ENCODE measurements at regions not wholly inside any gene's neighbourhood (a gene's known extent, or its start where the extent isn't known, plus 50 kb on each side); places are given as distances from the start of the nearest gene placed in this dataset.

GRCh38 chr7:152564656-152565250 lies 111.2 kb downstream of the XRCC2 start:
- DNase-seq (ENCODE audit: low spot score) (no peak), ATAC-seq (no peak)
- Histone ChIP-seq H3F3A (replicated peaks; ENCODE audit: low read depth) (no peaks in the 10 kb centered on the region), H3K27ac (ENCODE audit: low read depth) (no peak overlapping the region), H2AFZ (peak overlapping the region; percentile 96), H3K4me1 (ENCODE audit: insufficient read depth) (no peaks in the 10 kb centered on the region; the same call in 1 of the 2 replicates), H3K36me3 (ENCODE audit: insufficient read depth) (no peaks in the 10 kb centered on the region), H3K9me2 (ENCODE audit: insufficient read depth) (no peaks in the 10 kb centered on the region), H3K4me2 (no peak overlapping the region), H4K20me1 (replicated peaks; ENCODE audit: insufficient read depth) (no peaks in the 10 kb centered on the region), H3K79me2 (replicated peaks; ENCODE audit: insufficient read depth) (no peaks in the 10 kb centered on the region), H3K27me3 (ENCODE audit: insufficient read depth) (no peaks in the 10 kb centered on the region), H3K4me3 (no peak overlapping the region)
- Mint-ChIP-seq H3K4me3 (no peak overlapping the region), H3K4me1 (peaks cover 16% of the 10 kb centered on the region), H3K27me3 (ENCODE audit: insufficient read depth, low read depth, poor library complexity) (peaks cover 5% of the 10 kb centered on the region), H3K9me3 (no peaks in the 10 kb centered on the region), H3K36me3 (ENCODE audit: low read depth) (no peaks in the 10 kb centered on the region), H3K27ac (no peak overlapping the region)
- TF ChIP-seq ZNF331 (CRISPR knock-in tag; IDR thresholded peaks at IDR 0.05; ENCODE audit: low read depth), result no peak
- TF ChIP-seq STAT1 (IDR thresholded peaks at IDR 0.05; ENCODE audit: unreplicated experiment), result no peak
- TF ChIP-seq POLR2AphosphoS5 (IDR thresholded peaks at IDR 0.05; ENCODE audit: low read depth), result no peak

GRCh38 chr7:152556013-152556755 lies 119.8 kb downstream of the XRCC2 start:
- no peak for TF ChIP-seq STAT1 (IDR thresholded peaks at IDR 0.05; ENCODE audit: unreplicated experiment)
- peak; percentile 22 to 41; a peak in 3 of 4 replicates for TF ChIP-seq CTCF (conservative IDR thresholded peaks at IDR 0.05; ENCODE audit: low read depth in 2 of 2)
- H3K79me2 ChIP-seq (replicated peaks; ENCODE audit: insufficient read depth), result no peaks in the 10 kb centered on the region
- H3K4me1 Mint-ChIP-seq, result peaks cover 12% of the 10 kb centered on the region
- H2AFZ ChIP-seq, result peak overlapping the region; percentile 95; the same call in 1 of the 2 replicates
- H3K4me3 Mint-ChIP-seq, result no peak overlapping the region
- no peaks in the 10 kb centered on the region for H3K27me3 Mint-ChIP-seq (ENCODE audit: insufficient read depth, low read depth, poor library complexity)
- H3K4me2 ChIP-seq, result no peak overlapping the region
- peak; percentile 71 for ATAC-seq
- H3K27ac ChIP-seq (ENCODE audit: low read depth), result no peak overlapping the region
- no peaks in the 10 kb centered on the region for H3K9me2 ChIP-seq (ENCODE audit: insufficient read depth)
- H3K36me3 ChIP-seq (ENCODE audit: insufficient read depth), result no peaks in the 10 kb centered on the region
- no peaks in the 10 kb centered on the region for H3K9me3 Mint-ChIP-seq
- no peaks in the 10 kb centered on the region for H3K27me3 ChIP-seq (ENCODE audit: insufficient read depth)
- no peak overlapping the region for H3K27ac Mint-ChIP-seq
- H3K36me3 Mint-ChIP-seq (ENCODE audit: low read depth), result no peaks in the 10 kb centered on the region
- no peaks in the 10 kb centered on the region for H4K20me1 ChIP-seq (replicated peaks; ENCODE audit: insufficient read depth)
- peak; percentile 55 for DNase-seq (ENCODE audit: low spot score)
- no peaks in the 10 kb centered on the region for H3F3A ChIP-seq (replicated peaks; ENCODE audit: low read depth)
- H3K4me3 ChIP-seq, result no peak overlapping the region
- no peaks in the 10 kb centered on the region for H3K4me1 ChIP-seq (ENCODE audit: insufficient read depth)

- Histone ChIP-seq H3K27me3 (ENCODE audit: insufficient read depth) (no peaks in the 10 kb centered on the region), H4K20me1 (replicated peaks; ENCODE audit: insufficient read depth) (no peaks in the 10 kb centered on the region), H3K4me1 (ENCODE audit: insufficient read depth) (no peaks in the 10 kb centered on the region), H2AFZ (peak overlapping the region; percentile 93; the same call in 1 of the 2 replicates), H3K9me2 (ENCODE audit: insufficient read depth) (no peaks in the 10 kb centered on the region), H3K36me3 (ENCODE audit: insufficient read depth) (no peaks in the 10 kb centered on the region), H3K27ac (ENCODE audit: low read depth) (no peak overlapping the region), H3F3A (replicated peaks; ENCODE audit: low read depth) (no peaks in the 10 kb centered on the region), H3K79me2 (replicated peaks; ENCODE audit: insufficient read depth) (no peaks in the 10 kb centered on the region), H3K4me2 (peak overlapping the region; percentile 41), H3K4me3 (peak overlapping the region; percentile 33; the same call in 1 of the 2 replicates)
- DNase-seq (ENCODE audit: low spot score) (peak; percentile 65), ATAC-seq (peak; percentile 80)
- Mint-ChIP-seq H3K27me3 (ENCODE audit: insufficient read depth, low read depth, poor library complexity) (peaks cover 2% of the 10 kb centered on the region), H3K36me3 (ENCODE audit: low read depth) (no peaks in the 10 kb centered on the region), H3K9me3 (no peaks in the 10 kb centered on the region), H3K27ac (peak overlapping the region; percentile 9; the same call in 1 of the 2 replicates), H3K4me1 (peaks cover 12% of the 10 kb centered on the region), H3K4me3 (0 out of 3 replicates have a peak overlapping the region, but pooled peaks have one; percentile 21)
- TF ChIP-seq EZH2phosphoT487 (IDR thresholded peaks at IDR 0.05; ENCODE audit: unreplicated experiment), result no peak
- TF ChIP-seq CTCF (conservative IDR thresholded peaks at IDR 0.05; ENCODE audit: low read depth in 2 of 2), result peak; percentile 23 to 52; a peak in 3 of 4 replicates
- TF ChIP-seq NANOG (IDR thresholded peaks at IDR 0.05; ENCODE audit: borderline replicate concordance), result no peak
Measured at GRCh38 chr7:152553671-152554317, 118.0 kb upstream of the KMT2C start.
